ENCODE measurements at regions not wholly inside any gene's neighbourhood (a gene's known extent, or its start where the extent isn't known, plus 50 kb on each side); places are given as distances from the start of the nearest gene placed in this dataset.
"Not testable (repeated sequence)": the region's sequence is repeated elsewhere in the genome, so short reads cannot be mapped to it uniquely, and the experiment has no call there.

GRCh38 chr9:106766616-106767015, 96.3 kb upstream of the ZNF462 start:
- DNase-seq (no peak), ATAC-seq (no peak)
- no peak overlapping the region for H3K27ac Mint-ChIP-seq
- H3K9me3 Mint-ChIP-seq (ENCODE audit: low read depth) = peaks cover 7% of the 10 kb centered on the region
- no peaks in the 10 kb centered on the region for H3K27me3 Mint-ChIP-seq
- CTCF ChIA-PET = no interaction called here
- no peak overlapping the region for H3K4me3 Mint-ChIP-seq
- no peaks in the 10 kb centered on the region for H3K36me3 Mint-ChIP-seq
- no peaks in the 10 kb centered on the region for H3K4me1 Mint-ChIP-seq

- DNase-seq = no peak
- Mint-ChIP-seq H3K4me3 (no peak overlapping the region), H3K27ac (no peak overlapping the region)
Measured at GRCh38 chr9:106769331-106769730, 93.6 kb upstream of the ZNF462 start.

GRCh38 chr9:106771608-106772007, 91.4 kb upstream of the ZNF462 start:
- Mint-ChIP-seq H3K27me3 (no peaks in the 10 kb centered on the region), H3K36me3 (no peaks in the 10 kb centered on the region), H3K27ac (no peak overlapping the region), H3K4me1 (no peaks in the 10 kb centered on the region), H3K4me3 (no peak overlapping the region), H3K9me3 (ENCODE audit: low read depth) (peaks cover 3% of the 10 kb centered on the region)
- DNase-seq = no peak
- CTCF ChIA-PET = no interaction called here
- ATAC-seq = no peak

More at GRCh38 chr9:106769331-106769730, 93.6 kb upstream of the ZNF462 start:
- CTCF ChIA-PET = no interaction called here
- no peaks in the 10 kb centered on the region for H3K36me3 Mint-ChIP-seq
- H3K4me1 Mint-ChIP-seq = no peaks in the 10 kb centered on the region
- H3K9me3 Mint-ChIP-seq (ENCODE audit: low read depth) = peaks cover 5% of the 10 kb centered on the region
- H3K27me3 Mint-ChIP-seq = no peaks in the 10 kb centered on the region
- ATAC-seq = no peak

GRCh38 chr9:106772523-106773290, 90.3 kb upstream of the ZNF462 start:
- ATAC-seq (no peak), DNase-seq (no peak)
- H3K4me1 Mint-ChIP-seq = no peaks in the 10 kb centered on the region
- no peaks in the 10 kb centered on the region for H3K36me3 Mint-ChIP-seq
- peaks cover 3% of the 10 kb centered on the region for H3K9me3 Mint-ChIP-seq (ENCODE audit: low read depth)
- no peaks in the 10 kb centered on the region for H3K27me3 Mint-ChIP-seq
- H3K27ac Mint-ChIP-seq = no peak overlapping the region
- no peak overlapping the region for H3K4me3 Mint-ChIP-seq
- CTCF ChIA-PET = no interaction called here

GRCh38 chr9:106773750-106774149, 89.2 kb upstream of the ZNF462 start:
- Mint-ChIP-seq H3K9me3 (ENCODE audit: low read depth) (peaks cover 3% of the 10 kb centered on the region), H3K27ac (no peak overlapping the region), H3K36me3 (no peaks in the 10 kb centered on the region), H3K4me1 (no peaks in the 10 kb centered on the region), H3K27me3 (no peaks in the 10 kb centered on the region), H3K4me3 (no peak overlapping the region)
- ATAC-seq (no peak), DNase-seq (no peak)
- CTCF ChIA-PET = no interaction called here

GRCh38 chr9:106775960-106776359, 87.0 kb upstream of the ZNF462 start:
- Mint-ChIP-seq H3K4me1 (no peaks in the 10 kb centered on the region), H3K36me3 (no peaks in the 10 kb centered on the region), H3K4me3 (no peak overlapping the region), H3K27me3 (no peaks in the 10 kb centered on the region), H3K9me3 (ENCODE audit: low read depth) (peaks cover 3% of the 10 kb centered on the region), H3K27ac (no peak overlapping the region)
- DNase-seq (no peak), ATAC-seq (no peak)
- CTCF ChIA-PET = no interaction called here

GRCh38 chr9:106779796-106780195, 83.2 kb upstream of the ZNF462 start:
- CTCF ChIA-PET = no interaction called here

GRCh38 chr9:106783121-106783520, 79.8 kb upstream of the ZNF462 start:
- no peaks in the 10 kb centered on the region for H3K36me3 Mint-ChIP-seq
- CTCF ChIA-PET = no interaction called here
- no peak for DNase-seq
- no peak overlapping the region for H3K27ac Mint-ChIP-seq
- no peak overlapping the region for H3K4me3 Mint-ChIP-seq
- no peak for ATAC-seq
- no peaks in the 10 kb centered on the region for H3K9me3 Mint-ChIP-seq (ENCODE audit: low read depth)
- no peaks in the 10 kb centered on the region for H3K4me1 Mint-ChIP-seq
- H3K27me3 Mint-ChIP-seq = no peaks in the 10 kb centered on the region

More at GRCh38 chr9:106779796-106780195, 83.2 kb upstream of the ZNF462 start:
- no peaks in the 10 kb centered on the region for H3K27me3 Mint-ChIP-seq
- no peak overlapping the region for H3K4me3 Mint-ChIP-seq
- H3K4me1 Mint-ChIP-seq = no peaks in the 10 kb centered on the region
- H3K9me3 Mint-ChIP-seq (ENCODE audit: low read depth) = no peaks in the 10 kb centered on the region
- no peak for DNase-seq
- H3K36me3 Mint-ChIP-seq = no peaks in the 10 kb centered on the region
- no peak overlapping the region for H3K27ac Mint-ChIP-seq
- no peak for ATAC-seq

GRCh38 chr9:106784076-106784475, 78.9 kb upstream of the ZNF462 start:
- no peaks in the 10 kb centered on the region for H3K9me3 Mint-ChIP-seq (ENCODE audit: low read depth)
- ATAC-seq (no peak), DNase-seq (no peak)
- H3K27me3 Mint-ChIP-seq = no peaks in the 10 kb centered on the region
- no peaks in the 10 kb centered on the region for H3K36me3 Mint-ChIP-seq
- CTCF ChIA-PET = no interaction called here
- H3K27ac Mint-ChIP-seq = no peak overlapping the region
- H3K4me3 Mint-ChIP-seq = no peak overlapping the region
- H3K4me1 Mint-ChIP-seq = no peaks in the 10 kb centered on the region

- H3K27ac Mint-ChIP-seq = no peak overlapping the region
- H3K27me3 Mint-ChIP-seq = no peaks in the 10 kb centered on the region
- H3K4me1 Mint-ChIP-seq = no peaks in the 10 kb centered on the region
- H3K36me3 Mint-ChIP-seq = no peaks in the 10 kb centered on the region
- DNase-seq = no peak
- ATAC-seq = no peak
- no peak overlapping the region for H3K4me3 Mint-ChIP-seq
- H3K9me3 Mint-ChIP-seq (ENCODE audit: low read depth) = no peaks in the 10 kb centered on the region
- CTCF ChIA-PET = interaction anchor here (0.7 kb wide), 1 partner anchor 205 kb away, joined by 3 read pairs; no protein-coding TSS in a partner anchor
Measured at GRCh38 chr9:106785200-106785599, 77.8 kb upstream of the ZNF462 start.

- H3K4me1 Mint-ChIP-seq; H3K27me3 Mint-ChIP-seq; ATAC-seq; CTCF ChIA-PET; H3K4me3 Mint-ChIP-seq; H3K36me3 Mint-ChIP-seq; H3K9me3 Mint-ChIP-seq (ENCODE audit: low read depth); H3K27ac Mint-ChIP-seq; DNase-seq: not testable (repeated sequence)
Measured at GRCh38 chr9:106788021-106788420, 74.9 kb upstream of the ZNF462 start.

- CTCF ChIA-PET = no interaction called here
- no peak overlapping the region for H3K27ac Mint-ChIP-seq
- H3K4me3 Mint-ChIP-seq = no peak overlapping the region
- no peaks in the 10 kb centered on the region for H3K27me3 Mint-ChIP-seq
- H3K4me1 Mint-ChIP-seq = no peaks in the 10 kb centered on the region
- no peaks in the 10 kb centered on the region for H3K36me3 Mint-ChIP-seq
- DNase-seq = no peak
- H3K9me3 Mint-ChIP-seq (ENCODE audit: low read depth) = peaks cover 8% of the 10 kb centered on the region
- ATAC-seq = no peak
Measured at GRCh38 chr9:106795031-106795430, 67.9 kb upstream of the ZNF462 start.

- CTCF ChIA-PET = no interaction called here
- no peak for ATAC-seq
- Mint-ChIP-seq H3K4me1 (no peaks in the 10 kb centered on the region), H3K9me3 (ENCODE audit: low read depth) (peaks cover 8% of the 10 kb centered on the region), H3K27ac (no peak overlapping the region), H3K27me3 (no peaks in the 10 kb centered on the region), H3K4me3 (no peak overlapping the region), H3K36me3 (no peaks in the 10 kb centered on the region)
- no peak for DNase-seq
Measured at GRCh38 chr9:106796771-106797170, 66.2 kb upstream of the ZNF462 start.

GRCh38 chr9:106797299-106797698, 65.7 kb upstream of the ZNF462 start:
- CTCF ChIA-PET = no interaction called here
- Mint-ChIP-seq H3K4me1 (no peaks in the 10 kb centered on the region), H3K27ac (no peak overlapping the region), H3K27me3 (no peaks in the 10 kb centered on the region), H3K36me3 (no peaks in the 10 kb centered on the region), H3K4me3 (no peak overlapping the region), H3K9me3 (ENCODE audit: low read depth) (peaks cover 11% of the 10 kb centered on the region)
- DNase-seq (no peak), ATAC-seq (no peak)
